ENCODE measurements at regions not wholly inside any gene's neighbourhood (a gene's known extent, or its start where the extent isn't known, plus 50 kb on each side); places are given as distances from the start of the nearest gene placed in this dataset.
A peak's percentile ranks its signal among the peaks of the same experiment; 100 is the strongest.

DNA sequence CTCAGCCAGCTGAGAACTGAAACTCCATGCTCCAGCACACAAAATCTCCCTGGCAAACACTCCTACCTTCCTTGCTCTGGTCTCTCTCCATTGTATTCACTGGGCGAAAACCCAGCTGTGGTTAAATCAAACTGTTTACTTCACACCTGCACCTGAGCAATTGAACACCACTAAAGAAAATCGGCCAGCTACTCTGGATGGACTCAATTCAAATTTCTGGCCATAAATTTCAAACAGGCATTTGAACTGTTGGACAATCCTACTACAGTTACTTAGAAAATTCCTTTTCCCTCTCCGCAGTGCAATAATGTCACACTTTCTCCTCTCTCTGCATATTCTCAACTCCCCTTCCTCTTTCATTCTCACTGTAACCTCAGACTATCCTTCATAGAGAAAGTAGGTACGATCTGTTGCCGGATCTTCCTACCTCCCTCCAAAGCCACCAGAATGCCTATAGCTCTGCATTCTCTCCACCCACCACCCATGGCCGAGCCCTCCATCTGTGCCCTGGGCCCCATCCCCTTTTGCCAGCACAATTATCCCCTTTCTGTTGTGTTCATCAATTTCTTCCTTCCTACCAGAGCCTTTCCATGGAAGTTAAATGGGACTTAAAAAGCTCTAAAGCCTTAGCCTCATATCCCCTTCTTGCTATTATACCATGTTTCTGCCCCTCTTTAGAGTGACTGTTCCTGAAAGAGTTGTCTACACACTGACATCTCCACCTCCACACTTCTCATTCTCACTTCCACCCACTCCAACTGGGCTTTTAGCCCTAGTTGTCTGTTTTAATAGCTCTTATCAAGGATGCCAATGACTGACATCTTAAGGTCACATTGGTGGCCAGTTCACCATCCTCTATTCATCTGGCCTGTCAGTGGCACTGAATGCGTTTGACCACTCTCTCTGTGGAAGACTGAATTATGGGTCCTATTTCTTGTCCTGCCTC is 127.5 kb upstream of the SLC1A4 start:
- DNase-seq, result no peak
- no peaks in the 10 kb centered on the region for H3K36me3 Mint-ChIP-seq (ENCODE audit: unreplicated experiment)
- H3K4me3 Mint-ChIP-seq (ENCODE audit: unreplicated experiment), result no peak overlapping the region
- peaks cover 24% of the 10 kb centered on the region for H3K4me1 Mint-ChIP-seq (ENCODE audit: low read depth, unreplicated experiment)
- peaks cover 10% of the 10 kb centered on the region for H3K9me3 Mint-ChIP-seq (ENCODE audit: unreplicated experiment)
- H3K27me3 Mint-ChIP-seq (ENCODE audit: unreplicated experiment), result peaks cover 5% of the 10 kb centered on the region
- H3K27ac Mint-ChIP-seq (ENCODE audit: unreplicated experiment), result no peak overlapping the region
- TF ChIP-seq, protein P1, sequence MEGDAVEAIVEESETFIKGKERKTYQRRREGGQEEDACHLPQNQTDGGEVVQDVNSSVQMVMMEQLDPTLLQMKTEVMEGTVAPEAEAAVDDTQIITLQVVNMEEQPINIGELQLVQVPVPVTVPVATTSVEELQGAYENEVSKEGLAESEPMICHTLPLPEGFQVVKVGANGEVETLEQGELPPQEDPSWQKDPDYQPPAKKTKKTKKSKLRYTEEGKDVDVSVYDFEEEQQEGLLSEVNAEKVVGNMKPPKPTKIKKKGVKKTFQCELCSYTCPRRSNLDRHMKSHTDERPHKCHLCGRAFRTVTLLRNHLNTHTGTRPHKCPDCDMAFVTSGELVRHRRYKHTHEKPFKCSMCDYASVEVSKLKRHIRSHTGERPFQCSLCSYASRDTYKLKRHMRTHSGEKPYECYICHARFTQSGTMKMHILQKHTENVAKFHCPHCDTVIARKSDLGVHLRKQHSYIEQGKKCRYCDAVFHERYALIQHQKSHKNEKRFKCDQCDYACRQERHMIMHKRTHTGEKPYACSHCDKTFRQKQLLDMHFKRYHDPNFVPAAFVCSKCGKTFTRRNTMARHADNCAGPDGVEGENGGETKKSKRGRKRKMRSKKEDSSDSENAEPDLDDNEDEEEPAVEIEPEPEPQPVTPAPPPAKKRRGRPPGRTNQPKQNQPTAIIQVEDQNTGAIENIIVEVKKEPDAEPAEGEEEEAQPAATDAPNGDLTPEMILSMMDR (IDR thresholded peaks at IDR 0.05; ENCODE audit: partially characterized antibody, unreplicated experiment), result no peak

DNA sequence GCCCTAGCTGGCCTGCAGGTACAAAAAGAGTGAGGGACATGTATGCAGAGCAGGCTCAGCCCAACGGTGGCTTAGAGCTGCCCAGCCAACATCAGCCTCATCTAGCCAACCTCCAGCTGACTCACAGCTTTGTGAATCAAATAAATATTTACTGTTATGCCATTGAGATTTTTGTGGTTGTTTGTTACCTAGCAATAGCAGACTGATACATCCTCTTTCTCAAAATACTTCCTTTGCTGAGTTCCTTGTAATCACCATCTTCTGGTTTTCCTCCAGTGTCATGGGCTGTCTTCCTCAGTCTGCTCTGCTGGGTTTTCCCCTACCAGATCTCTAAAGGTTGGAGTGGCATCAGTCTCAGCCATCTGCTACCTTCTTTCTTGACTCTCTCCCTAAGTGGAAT is 126.6 kb upstream of the SLC1A4 start:
- Mint-ChIP-seq H3K27me3 (ENCODE audit: unreplicated experiment) (peaks cover 5% of the 10 kb centered on the region), H3K4me3 (ENCODE audit: unreplicated experiment) (no peak overlapping the region), H3K27ac (ENCODE audit: unreplicated experiment) (no peak overlapping the region), H3K4me1 (ENCODE audit: low read depth, unreplicated experiment) (peaks cover 18% of the 10 kb centered on the region), H3K36me3 (ENCODE audit: unreplicated experiment) (no peaks in the 10 kb centered on the region), H3K9me3 (ENCODE audit: unreplicated experiment) (peaks cover 8% of the 10 kb centered on the region)
- DNase-seq, result no peak
- TF ChIP-seq, protein P1 (IDR thresholded peaks at IDR 0.05; ENCODE audit: partially characterized antibody, unreplicated experiment), result no peak

DNA sequence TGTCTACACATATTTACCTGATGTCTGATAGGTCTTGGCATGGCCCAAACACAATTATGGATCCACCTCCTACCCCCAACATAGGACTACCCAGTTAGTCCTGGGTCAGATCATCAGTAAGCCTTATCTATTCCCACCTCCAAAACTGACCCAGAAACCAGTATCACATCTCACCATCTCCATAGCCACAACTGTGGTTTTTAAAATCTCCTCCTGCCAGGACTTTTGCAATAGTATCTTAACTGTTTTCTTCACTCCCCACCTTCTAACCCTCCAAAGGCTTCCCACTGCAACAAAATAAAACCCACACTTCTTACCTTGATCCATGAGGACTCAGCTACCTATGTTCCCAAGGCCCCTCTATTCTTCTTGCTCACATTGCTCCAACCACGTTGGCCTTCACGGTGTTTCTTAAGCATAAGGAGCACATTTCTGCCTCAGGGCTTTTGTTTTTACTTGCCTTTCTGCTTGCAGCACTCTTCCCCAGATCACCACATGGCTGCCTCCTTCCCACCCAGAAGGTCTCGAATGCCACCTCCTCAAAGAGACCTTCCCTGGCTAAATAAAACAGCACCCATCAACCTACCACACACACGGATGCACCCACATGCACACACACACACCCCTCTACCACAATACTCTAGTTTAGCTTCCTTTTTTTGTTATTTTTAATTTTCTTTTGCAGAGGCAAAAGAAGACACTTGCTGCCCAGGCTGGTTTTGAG is 125.9 kb upstream of the SLC1A4 start:
- no peak for DNase-seq

DNA sequence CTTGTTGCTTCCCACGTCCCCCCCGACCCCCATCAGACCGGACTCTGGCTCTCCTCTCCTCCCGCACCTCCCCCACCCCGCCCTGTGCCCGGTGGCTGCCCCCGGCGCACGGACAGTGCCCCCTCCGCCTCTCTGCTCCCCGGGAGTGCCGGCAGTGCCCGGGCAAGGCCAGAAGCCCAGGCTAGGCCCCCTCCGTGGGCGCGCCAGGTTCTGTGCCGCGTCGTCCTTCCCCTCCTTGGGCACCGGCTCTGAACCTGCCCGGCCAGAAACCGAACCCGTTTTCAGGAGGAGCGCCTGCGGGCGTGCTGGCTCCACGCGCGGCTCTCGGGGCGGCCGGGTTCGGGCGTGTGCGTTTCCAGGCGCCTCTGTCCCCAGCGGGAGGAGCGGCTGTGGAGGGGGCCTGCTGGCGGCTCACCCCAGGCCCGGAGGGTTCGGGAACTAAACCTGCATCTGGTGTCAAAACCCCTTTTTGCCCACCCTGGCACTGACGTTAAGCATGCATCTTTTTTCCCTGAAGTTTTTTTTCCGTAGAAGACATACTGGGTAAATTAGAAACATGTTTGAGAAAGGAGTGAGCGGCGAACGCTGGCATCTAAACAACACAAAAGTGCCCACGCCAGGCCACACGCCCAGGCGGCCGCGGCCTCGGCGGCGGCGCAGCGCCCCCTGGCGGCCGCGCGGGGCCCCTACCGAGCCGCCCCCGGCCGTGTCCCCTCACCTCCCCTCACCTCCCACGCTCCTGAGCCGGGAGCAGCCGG is 123.9 kb upstream of the SLC1A4 start:
- H3K9me3 Mint-ChIP-seq (ENCODE audit: unreplicated experiment), result peaks cover 7% of the 10 kb centered on the region
- H3K27ac Mint-ChIP-seq (ENCODE audit: unreplicated experiment), result peak overlapping the region; percentile 81
- TF ChIP-seq, protein P1 (IDR thresholded peaks at IDR 0.05; ENCODE audit: partially characterized antibody, unreplicated experiment), result peak; percentile 90
- peaks cover 6% of the 10 kb centered on the region for H3K27me3 Mint-ChIP-seq (ENCODE audit: unreplicated experiment)
- H3K4me3 Mint-ChIP-seq (ENCODE audit: unreplicated experiment), result peak overlapping the region; percentile 83
- DNase-seq, result peak; percentile 72
- no peaks in the 10 kb centered on the region for H3K36me3 Mint-ChIP-seq (ENCODE audit: unreplicated experiment)
- H3K4me1 Mint-ChIP-seq (ENCODE audit: low read depth, unreplicated experiment), result peaks cover 3% of the 10 kb centered on the region

More for the DNA sequence above, 125.9 kb upstream of the SLC1A4 start:
- Mint-ChIP-seq H3K36me3 (ENCODE audit: unreplicated experiment) (no peaks in the 10 kb centered on the region), H3K4me1 (ENCODE audit: low read depth, unreplicated experiment) (peaks cover 11% of the 10 kb centered on the region), H3K9me3 (ENCODE audit: unreplicated experiment) (peaks cover 9% of the 10 kb centered on the region), H3K27ac (ENCODE audit: unreplicated experiment) (no peak overlapping the region), H3K4me3 (ENCODE audit: unreplicated experiment) (no peak overlapping the region), H3K27me3 (ENCODE audit: unreplicated experiment) (peaks cover 5% of the 10 kb centered on the region)
- TF ChIP-seq, protein P1 (IDR thresholded peaks at IDR 0.05; ENCODE audit: partially characterized antibody, unreplicated experiment), result no peak
